Keratinocyte (primary cell): ENCODE measurements at regions not wholly inside any gene's neighbourhood (a gene's known extent, or its start where the extent isn't known, plus 50 kb on each side); places are given as distances from the start of the nearest gene placed in this dataset.
A peak's percentile ranks its signal among the peaks of the same experiment; 100 is the strongest.

Experiments
- DNase-seq: peaks from one replicate; pipeline ENCODE4 v3.0.0-alpha.2; 2011; ENCODE audit warnings: low read depth, missing footprints, low spot score
- FAIRE-seq: peaks from 2 replicates; lab custom pipeline; 2011; peaks lifted over from hg19 to GRCh38; lab: Jason Lieb, UNC
- H2AFZ ChIP-seq: 2 replicates; pipeline ENCODE4 v1.6.0; 2012; ENCODE audit warnings: low read length, control low read depth, inconsistent platforms; ENCODE audit not compliant: control insufficient read depth
- H3K27ac ChIP-seq: 2 replicates; pipeline ENCODE4 v1.5.1; 2011; ENCODE audit warnings: low read length; ENCODE audit not compliant: control insufficient read depth, insufficient read depth
- H3K27me3 ChIP-seq: 3 replicates; pipeline ENCODE4 v1.6.0; 2011; ENCODE audit warnings: low read length; ENCODE audit not compliant: control insufficient read depth, insufficient read depth; ENCODE audit errors: extremely low read depth
- H3K36me3 ChIP-seq, 2 experiments: 2 replicates in 1 of 2; 3 replicates in 1 of 2; pipeline ENCODE4 v1.5.1; 2011; ENCODE audit warnings: low read length in 2 of 2, mild to moderate bottlenecking in 1 of 2; ENCODE audit not compliant: control insufficient read depth in 2 of 2, insufficient read depth in 2 of 2; ENCODE audit errors: extremely low read depth in 1 of 2
- H3K4me1 ChIP-seq: 3 replicates; pipeline ENCODE4 v1.5.1; 2011; ENCODE audit warnings: low read length; ENCODE audit not compliant: control insufficient read depth, insufficient read depth; ENCODE audit errors: extremely low read depth
- H3K4me2 ChIP-seq: 3 replicates; pipeline ENCODE4 v1.6.0; 2011; ENCODE audit warnings: low read depth, low read length; ENCODE audit not compliant: control insufficient read depth, insufficient read depth; ENCODE audit errors: extremely low read depth
- H3K4me3 ChIP-seq, 3 experiments: fragments of 200-600 bp in 1 of 3; sonication (generic) in 1 of 3; 2 replicates in 2 of 3; 3 replicates in 1 of 3; pipeline ENCODE4 v1.5.1; 2011 to 2016; ENCODE audit warnings: low read length in 3 of 3, mild to moderate bottlenecking in 3 of 3, control low read depth in 2 of 3, inconsistent platforms in 1 of 3, low read depth in 1 of 3, mixed read lengths in 1 of 3, mixed run types in 1 of 3, moderate library complexity in 1 of 3; ENCODE audit not compliant: control insufficient read depth in 2 of 3, insufficient read depth in 2 of 3; ENCODE audit errors: extremely low read depth in 1 of 3
- H3K79me2 ChIP-seq: 2 replicates; pipeline ENCODE4 v1.6.0; 2012; ENCODE audit warnings: low read length; ENCODE audit not compliant: control insufficient read depth, insufficient read depth
- H3K9ac ChIP-seq: 3 replicates; pipeline ENCODE4 v1.6.0; 2011; ENCODE audit warnings: low read length; ENCODE audit not compliant: control insufficient read depth, insufficient read depth; ENCODE audit errors: extremely low read depth
- H3K9me1 ChIP-seq: 3 replicates; pipeline ENCODE4 v1.6.0; 2011; ENCODE audit warnings: low read length; ENCODE audit not compliant: control insufficient read depth, insufficient read depth; ENCODE audit errors: extremely low read depth
- H3K9me3 ChIP-seq: 2 replicates; pipeline ENCODE4 v1.5.1; 2012; ENCODE audit warnings: low read depth, low read length; ENCODE audit not compliant: control insufficient read depth
- H4K20me1 ChIP-seq: 3 replicates; pipeline ENCODE4 v1.6.0; 2011; ENCODE audit warnings: low read length; ENCODE audit not compliant: control insufficient read depth, insufficient read depth; ENCODE audit errors: extremely low read depth
- EZH2 ChIP-seq: IDR thresholded peaks from one replicate; pipeline ENCODE4 v1.6.1; 2012; ENCODE audit warnings: inconsistent platforms, mild to moderate bottlenecking, low read length, moderate library complexity
- dilution Hi-C: fragments of 300-500 bp; cut with MboI; formaldehyde crosslinking; loops from one replicate; pipeline ENCODE4 v1.7.0; 2020; ENCODE audit warnings: low sequenced_read_pairs; ENCODE audit not compliant: extremely low pct_ligation_motif_present
- TF ChIP-seq, protein P1 (sequence below), 3 experiments: IDR thresholded peaks in 1 of 3; conservative IDR thresholded peaks in 1 of 3; optimal IDR thresholded peaks in 1 of 3; 2 replicates in 2 of 3; 3 replicates in 1 of 3; pipeline versions ENCODE3 to v1.5.1; 2011; ENCODE audit warnings: low read length in 3 of 3, mild to moderate bottlenecking in 3 of 3, moderate library complexity in 2 of 3, control low read depth in 1 of 3, inconsistent platforms in 1 of 3; ENCODE audit not compliant: insufficient read depth in 2 of 3; ENCODE audit errors: extremely low read depth in 1 of 3

DNA sequence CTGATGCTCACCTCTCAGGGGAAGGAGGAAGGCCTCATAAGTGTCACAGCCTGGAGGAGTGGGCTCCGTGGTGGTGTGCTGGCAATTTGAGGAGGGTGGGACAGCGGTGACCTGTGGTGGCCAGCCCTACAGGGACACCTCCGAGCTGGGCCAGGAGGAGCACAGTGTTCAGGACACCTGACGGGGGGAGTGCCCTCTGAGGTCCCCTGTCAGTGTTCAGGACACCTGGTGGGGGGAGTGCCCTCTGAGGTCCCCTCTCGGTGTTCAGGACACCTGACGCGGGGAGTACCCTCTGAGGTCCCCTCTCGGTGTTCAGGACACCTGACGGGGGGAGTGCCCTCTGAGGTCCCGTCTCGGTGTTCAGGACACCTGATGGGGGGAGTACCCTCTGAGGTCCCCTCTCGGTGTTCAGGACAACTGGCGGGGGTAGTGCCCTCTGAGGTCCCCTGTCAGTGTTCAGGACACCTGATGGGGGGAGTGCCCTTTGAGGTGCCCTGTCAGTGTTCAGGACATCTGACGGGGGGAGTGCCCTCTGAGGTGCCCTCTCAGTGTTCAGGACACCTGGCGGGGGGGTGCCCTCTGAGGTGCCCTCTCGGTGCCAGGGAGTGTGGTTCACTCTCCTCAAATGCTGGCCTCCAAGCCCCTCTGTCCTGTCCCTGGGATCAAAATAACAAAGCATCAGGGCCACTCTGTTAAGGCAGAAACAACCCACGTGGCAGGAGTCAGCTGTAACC lies 73.4 kb upstream of the ZNF469 start:
- Histone ChIP-seq H3K4me3 (no peak overlapping the region), H2AFZ (no peak overlapping the region), H3K36me3 (no peaks in the 10 kb centered on the region), H3K27me3 (peaks cover 3% of the 10 kb centered on the region), H3K79me2 (no peaks in the 10 kb centered on the region), H3K27ac (no peak overlapping the region), H3K9me1 (no peaks in the 10 kb centered on the region), H3K9me3 (peaks cover 2% of the 10 kb centered on the region), H3K4me2 (no peak overlapping the region), H4K20me1 (no peaks in the 10 kb centered on the region), H3K9ac (no peak overlapping the region), H3K4me1 (peaks cover 6% of the 10 kb centered on the region)
- no peak for TF ChIP-seq EZH2
- TF ChIP-seq, protein P1, sequence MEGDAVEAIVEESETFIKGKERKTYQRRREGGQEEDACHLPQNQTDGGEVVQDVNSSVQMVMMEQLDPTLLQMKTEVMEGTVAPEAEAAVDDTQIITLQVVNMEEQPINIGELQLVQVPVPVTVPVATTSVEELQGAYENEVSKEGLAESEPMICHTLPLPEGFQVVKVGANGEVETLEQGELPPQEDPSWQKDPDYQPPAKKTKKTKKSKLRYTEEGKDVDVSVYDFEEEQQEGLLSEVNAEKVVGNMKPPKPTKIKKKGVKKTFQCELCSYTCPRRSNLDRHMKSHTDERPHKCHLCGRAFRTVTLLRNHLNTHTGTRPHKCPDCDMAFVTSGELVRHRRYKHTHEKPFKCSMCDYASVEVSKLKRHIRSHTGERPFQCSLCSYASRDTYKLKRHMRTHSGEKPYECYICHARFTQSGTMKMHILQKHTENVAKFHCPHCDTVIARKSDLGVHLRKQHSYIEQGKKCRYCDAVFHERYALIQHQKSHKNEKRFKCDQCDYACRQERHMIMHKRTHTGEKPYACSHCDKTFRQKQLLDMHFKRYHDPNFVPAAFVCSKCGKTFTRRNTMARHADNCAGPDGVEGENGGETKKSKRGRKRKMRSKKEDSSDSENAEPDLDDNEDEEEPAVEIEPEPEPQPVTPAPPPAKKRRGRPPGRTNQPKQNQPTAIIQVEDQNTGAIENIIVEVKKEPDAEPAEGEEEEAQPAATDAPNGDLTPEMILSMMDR (optimal IDR thresholded peaks at IDR 0.05 in 1 of 3, IDR thresholded peaks at IDR 0.05 in 1 of 3, conservative IDR thresholded peaks at IDR 0.05 in 1 of 3; ENCODE audit: extremely low read depth in 1 of 3, insufficient read depth in 2 of 3, low read length in 3 of 3), result no peak
- no peak for FAIRE-seq
- dilution Hi-C loops, result no loop called here
- DNase-seq, result no peak

- FAIRE-seq (no peak), DNase-seq (no peak)
- Histone ChIP-seq H3K9me1 (no peaks in the 10 kb centered on the region), H3K9me3 (peaks cover 2% of the 10 kb centered on the region), H3K79me2 (no peaks in the 10 kb centered on the region), H3K36me3 (no peaks in the 10 kb centered on the region), H3K4me2 (no peak overlapping the region), H3K27ac (no peak overlapping the region), H2AFZ (no peak overlapping the region), H3K27me3 (peaks cover 3% of the 10 kb centered on the region), H3K9ac (no peak overlapping the region), H3K4me1 (peaks cover under 1% of the 10 kb centered on the region), H3K4me3 (no peak overlapping the region), H4K20me1 (no peaks in the 10 kb centered on the region)
- dilution Hi-C loops, result no loop called here
- TF ChIP-seq, protein P1 (optimal IDR thresholded peaks at IDR 0.05 in 1 of 3, IDR thresholded peaks at IDR 0.05 in 1 of 3, conservative IDR thresholded peaks at IDR 0.05 in 1 of 3; ENCODE audit: extremely low read depth in 1 of 3, insufficient read depth in 2 of 3, low read length in 3 of 3), result peak; percentile 20 to 76 (median 42)
- TF ChIP-seq EZH2, result no peak
Measured at GRCh38 chr16:88309908-88310265, 72.9 kb upstream of the ZNF469 start.
